SK-N-SH (cell line): ENCODE measurements at regions not wholly inside any gene's neighbourhood (a gene's known extent, or its start where the extent isn't known, plus 50 kb on each side); places are given as distances from the start of the nearest gene placed in this dataset.

Source experiments
- CTCF ChIA-PET: fragments of 300-600, 350-600 bp; formaldehyde crosslinking; extraction: SDS; loops from one replicate; lab custom pipeline; 2021; lab: Yijun Ruan, JAX
- POLR2A ChIA-PET: fragments of 350-600 bp; sonication (Branson Sonifier 250); formaldehyde crosslinking; extraction: SDS; loops from one replicate; lab custom pipeline; 2020; ENCODE audit warnings: antibody characterized with exemption, inconsistent platforms; lab: Yijun Ruan, JAX
- DNase-seq: peaks from one replicate; pipeline ENCODE4 v3.0.0; 2012
- H2AFZ ChIP-seq: fragments of 200-600 bp; sonication (generic); 2 replicates; pipeline ENCODE4 v1.8.1; 2016; ENCODE audit warnings: antibody characterized with exemption, mild to moderate bottlenecking, low read depth
- H3F3A ChIP-seq: fragments of 200-600 bp; sonication (generic); replicated peaks from 2 replicates; pipeline ENCODE3; 2016; ENCODE audit warnings: antibody characterized with exemption, mild to moderate bottlenecking; ENCODE audit not compliant: insufficient read depth
- H3K27ac ChIP-seq, 2 experiments: fragments of 200-500 bp in 1 of 2; fragments of 200-600 bp in 1 of 2; sonication (Bioruptor generic) in 1 of 2; sonication (generic), shearing (Covaris generic) in 1 of 2; 2 replicates each; pipeline versions ENCODE4 v1.5.1 to v1.6.1; 2014 to 2016; ENCODE audit warnings: low read depth in 2 of 2, inconsistent platforms in 1 of 2, low read length in 1 of 2, mild to moderate bottlenecking in 1 of 2, mixed read lengths in 1 of 2
- H3K27me3 ChIP-seq: fragments of 200-600 bp; sonication (generic), shearing (Covaris generic); 2 replicates; pipeline ENCODE4 v1.6.1; 2016; ENCODE audit warnings: mixed run types; ENCODE audit not compliant: insufficient read depth
- H3K36me3 ChIP-seq, 2 experiments: fragments of 200-500 bp in 1 of 2; fragments of 200-600 bp in 1 of 2; sonication (Bioruptor generic) in 1 of 2; sonication (generic) in 1 of 2; replicated peaks in 1 of 2; 2 replicates each; pipeline versions ENCODE3 to v1.5.1; 2014 to 2016; ENCODE audit warnings: low read length in 1 of 2, mild to moderate bottlenecking in 1 of 2; ENCODE audit not compliant: insufficient read depth in 2 of 2, control insufficient read depth in 1 of 2
- H3K4me1 ChIP-seq, 2 experiments: fragments of 200-500 bp in 1 of 2; fragments of 200-600 bp in 1 of 2; sonication (Bioruptor generic) in 1 of 2; sonication (generic), shearing (Covaris generic) in 1 of 2; 2 replicates each; pipeline versions ENCODE4 v1.5.1 to v1.6.1; 2014 to 2016; ENCODE audit warnings: low read depth in 1 of 2, low read length in 1 of 2, mixed run types in 1 of 2; ENCODE audit not compliant: insufficient read depth in 2 of 2, control insufficient read depth in 1 of 2
- H3K4me2 ChIP-seq: fragments of 200-600 bp; sonication (generic), shearing (Covaris generic); 2 replicates; pipeline ENCODE4 v1.6.1; 2017; ENCODE audit warnings: mixed run types
- H3K4me3 ChIP-seq, 2 experiments: fragments of 200-500 bp in 1 of 2; fragments of 200-600 bp in 1 of 2; sonication (Bioruptor generic) in 1 of 2; sonication (generic), shearing (Covaris generic) in 1 of 2; 2 replicates each; pipeline versions ENCODE4 v1.5.1 to v1.8.1; 2014 to 2016; ENCODE audit warnings: low read depth in 2 of 2, inconsistent platforms in 1 of 2, low read length in 1 of 2, mild to moderate bottlenecking in 1 of 2, mixed read lengths in 1 of 2, moderate library complexity in 1 of 2
- H3K79me2 ChIP-seq: fragments of 200-600 bp; sonication (generic); 2 replicates; pipeline ENCODE4 v1.8.1; 2017; ENCODE audit warnings: mild to moderate bottlenecking; ENCODE audit not compliant: insufficient read depth
- H3K9ac ChIP-seq: fragments of 200-600 bp; sonication (generic); 2 replicates; pipeline ENCODE4 v1.6.1; 2017; ENCODE audit warnings: mixed run types
- H3K9me2 ChIP-seq: fragments of 200-600 bp; sonication (generic); 2 replicates; pipeline ENCODE4 v1.6.1; 2017; ENCODE audit warnings: mixed run types
- H3K9me3 ChIP-seq: fragments of 200-600 bp; sonication (generic); 2 replicates; pipeline ENCODE4 v1.6.1; 2017; ENCODE audit warnings: mixed run types, mild to moderate bottlenecking, moderate library complexity
- H4K20me1 ChIP-seq: fragments of 200-600 bp; sonication (generic); 2 replicates; pipeline ENCODE4 v1.6.1; 2017; ENCODE audit warnings: mild to moderate bottlenecking, mixed run types; ENCODE audit not compliant: insufficient read depth
- CHD2 ChIP-seq: fragments of 150-350 bp; IDR thresholded peaks from 2 replicates; pipeline ENCODE4 v1.6.1; 2018; ENCODE audit warnings: low read length; ENCODE audit not compliant: partially characterized antibody
- CTCF ChIP-seq: fragments of 200-600 bp; sonication (generic); IDR thresholded peaks from 2 replicates; pipeline ENCODE4 v1.6.1; 2017; ENCODE audit warnings: antibody characterized with exemption, mild to moderate bottlenecking, moderate library complexity
- FOXJ3 ChIP-seq: sonication (generic); formaldehyde crosslinking; IDR thresholded peaks from 2 replicates; pipeline ENCODE4 v1.5.1; 2020; ENCODE audit warnings: mild to moderate bottlenecking, missing genetic modification reagents
- IRF3 ChIP-seq: fragments of 150-350 bp; IDR thresholded peaks from 2 replicates; pipeline ENCODE4 v1.6.1; 2016; ENCODE audit warnings: mild to moderate bottlenecking, low read depth, low read length
- MAX ChIP-seq: IDR thresholded peaks from 2 replicates; pipeline ENCODE4 v1.4.0; 2012; ENCODE audit warnings: low read depth
- MEF2A ChIP-seq: IDR thresholded peaks from 2 replicates; pipeline ENCODE4 v1.4.0; 2012; ENCODE audit warnings: low read depth, borderline replicate concordance
- NRF1 ChIP-seq: IDR thresholded peaks from 2 replicates; pipeline ENCODE4 v1.6.1; 2012; ENCODE audit warnings: low read depth, mild to moderate bottlenecking, low read length
- PBX3 ChIP-seq: IDR thresholded peaks from 2 replicates; pipeline ENCODE4; 2012
- POLR2AphosphoS5 ChIP-seq: IDR thresholded peaks from 2 replicates; pipeline ENCODE4 v1.6.1; 2012; ENCODE audit warnings: low read depth, low read length
- RCOR1 ChIP-seq: fragments of 150-350 bp; IDR thresholded peaks from 2 replicates; pipeline ENCODE4 v1.6.1; 2017; ENCODE audit warnings: antibody characterized with exemption, low read length
- RFX5 ChIP-seq: IDR thresholded peaks from 2 replicates; pipeline ENCODE4 v1.6.1; 2012; ENCODE audit warnings: mild to moderate bottlenecking, improper control_type of control experiment, low read length
- RXRA ChIP-seq: IDR thresholded peaks from 2 replicates; pipeline ENCODE4 v1.4.0; 2012; ENCODE audit warnings: low read depth, mild to moderate bottlenecking, borderline replicate concordance
- USF2 ChIP-seq: fragments of 150-350 bp; IDR thresholded peaks from 2 replicates; pipeline ENCODE4 v1.6.1; 2017; ENCODE audit warnings: antibody characterized with exemption, low read length, low read depth, borderline replicate concordance
- ZBTB33 ChIP-seq: IDR thresholded peaks from 2 replicates; pipeline ENCODE4 v1.4.0; 2012; ENCODE audit warnings: low read depth, borderline replicate concordance
- WGBS: methylation state at CpG from one replicate; pipeline ENCODE4 v1.1.6; 2017; ENCODE audit warnings: low lambda C conversion rate; 5-methylcytosine and 5-hydroxymethylcytosine counted together

GRCh38 chr6:23245572-23245971 lies 676.2 kb downstream of the HDGFL1 start (continued):
- no peak for TF ChIP-seq MAX
- no peak for TF ChIP-seq PBX3
- TF ChIP-seq POLR2AphosphoS5, result peak; percentile 28; the same call in 1 of the 2 replicates
- peak; percentile 60 for TF ChIP-seq CHD2
- TF ChIP-seq FOXJ3 (CRISPR knock-in tag), result no peak
- TF ChIP-seq MEF2A, result no peak
- no peak for TF ChIP-seq IRF3
- TF ChIP-seq, all 33 proteins: peak for 11

- 72% methylated on average over 4 of the region's 4 CpGs for WGBS
- H3K9me2 ChIP-seq, result no peaks in the 10 kb centered on the region; the same call in 1 of the 2 replicates
- H3K4me1 ChIP-seq, result peaks cover 0 to 6% of the 10 kb centered on the region in 2 experiments; a peak in 2 of 4 replicates
- H2AFZ ChIP-seq, result no peak overlapping the region
- CTCF ChIA-PET, result interaction anchor here (1.4 kb wide), 1 partner anchor 107 kb away, joined by 3 read pairs; no protein-coding TSS in a partner anchor
- TF ChIP-seq CTCF (no peak), RCOR1 (no peak), PBX3 (no peak), POLR2AphosphoS5 (no peak), RXRA (no peak), NRF1 (no peak), RFX5 (no peak), CHD2 (no peak), ZBTB33 (no peak), MEF2A (no peak), USF2 (no peak)
- peak overlapping the region in 1 of 2 experiments; percentile 99; a peak in 2 of 4 replicates for H3K27ac ChIP-seq
- POLR2A ChIA-PET, result no interaction called here
- no peaks in the 10 kb centered on the region for H3K9me3 ChIP-seq
- no peak overlapping the region for H3K4me3 ChIP-seq
- no peaks in the 10 kb centered on the region for H3K79me2 ChIP-seq
- no peaks in the 10 kb centered on the region for H3K27me3 ChIP-seq
- H3K9ac ChIP-seq, result no peak overlapping the region
- H4K20me1 ChIP-seq, result no peaks in the 10 kb centered on the region
- H3K36me3 ChIP-seq, result peaks cover 0 to 2% of the 10 kb centered on the region in 2 experiments
- H3K4me2 ChIP-seq, result no peak overlapping the region
- DNase-seq, result no peak
- H3F3A ChIP-seq, result no peaks in the 10 kb centered on the region
Observed at GRCh38 chr6:23246896-23247295, 677.5 kb downstream of the HDGFL1 start.
